Activated CD8-positive, alpha-beta memory T cell treated with anti-CD3 and anti-CD28 coated beads for 1 hour (primary cell): ENCODE measurements at regions not wholly inside any gene's neighbourhood (a gene's known extent, or its start where the extent isn't known, plus 50 kb on each side); places are given as distances from the start of the nearest gene placed in this dataset.
"Not testable (repeated sequence)": the region's sequence is repeated elsewhere in the genome, so short reads cannot be mapped to it uniquely, and the experiment has no call there.

ENCODE experiments used
- DNase-seq, 2 donors: peaks; one replicate each; pipeline ENCODE4 v3.0.0-alpha.2; 2020; ENCODE audit warnings: low read depth in 1 of 2; ENCODE audit errors: extremely low read depth in 1 of 2

DNA sequence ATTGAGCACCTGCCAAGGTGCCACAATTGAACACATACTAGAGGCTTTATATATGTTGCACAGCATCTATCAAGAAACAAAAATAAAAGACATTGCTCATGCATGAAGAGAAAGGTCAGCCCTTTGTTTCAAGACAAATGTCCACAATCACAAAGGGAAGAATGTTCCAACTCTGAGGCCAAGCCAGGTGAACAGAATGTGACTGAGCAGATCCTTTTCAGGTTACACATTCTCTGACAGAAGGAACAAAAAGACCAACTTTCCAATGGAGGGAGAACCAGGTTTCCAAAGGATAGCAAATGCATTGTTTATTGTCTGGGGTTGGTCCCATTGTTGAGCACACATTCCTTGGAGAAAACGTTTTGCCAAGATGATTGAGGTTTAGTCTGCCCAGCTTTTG lies 50.2 kb upstream of the FAM174B start:
- DNase-seq, result no peak

DNA sequence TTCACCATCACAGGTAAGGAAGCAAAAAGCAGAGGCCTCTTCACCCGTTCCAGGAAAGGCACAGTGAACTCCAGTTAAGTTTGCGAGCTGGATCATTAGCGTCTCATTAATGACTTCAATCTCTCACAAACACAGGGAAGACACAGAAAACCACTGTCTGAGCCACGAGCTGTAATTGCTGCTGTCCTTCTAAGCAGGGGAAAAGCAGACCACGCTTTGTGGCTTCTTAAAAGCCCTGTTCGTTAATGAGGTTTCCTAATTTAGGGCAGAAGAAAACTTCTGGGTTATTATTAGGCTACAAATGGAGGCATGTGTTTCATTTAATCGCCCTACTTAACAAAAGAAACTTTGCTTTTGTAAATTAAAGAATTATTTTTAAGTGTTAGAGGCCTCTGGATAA lies 50.6 kb upstream of the FAM174B start:
- DNase-seq, result no peak

- DNase-seq, result no peak
Observed at GRCh38 chr15:92707880-92708551, 52.4 kb upstream of the FAM174B start.

DNA sequence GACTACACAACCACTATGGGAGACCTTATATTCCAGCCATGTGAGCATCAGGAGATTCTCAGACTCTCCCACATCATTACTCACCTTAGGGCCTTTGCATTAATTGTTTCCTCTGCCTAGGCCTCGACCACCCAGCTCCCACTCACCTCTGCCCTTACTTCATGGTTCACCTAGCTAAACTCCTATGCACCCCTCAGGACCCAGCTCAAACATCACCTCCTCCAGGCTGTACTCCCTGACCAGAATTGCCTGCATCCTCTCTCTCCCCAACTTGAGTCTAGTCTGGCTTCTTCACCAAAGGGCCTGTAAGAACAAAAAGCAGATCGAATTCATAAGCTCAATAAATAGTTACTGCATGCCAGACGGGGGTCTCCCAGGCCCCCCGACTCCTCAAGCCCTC lies 53.1 kb upstream of the FAM174B start:
- no peak for DNase-seq

- DNase-seq, result no peak
Observed at GRCh38 chr15:92709110-92709790, 53.7 kb upstream of the FAM174B start.

DNA sequence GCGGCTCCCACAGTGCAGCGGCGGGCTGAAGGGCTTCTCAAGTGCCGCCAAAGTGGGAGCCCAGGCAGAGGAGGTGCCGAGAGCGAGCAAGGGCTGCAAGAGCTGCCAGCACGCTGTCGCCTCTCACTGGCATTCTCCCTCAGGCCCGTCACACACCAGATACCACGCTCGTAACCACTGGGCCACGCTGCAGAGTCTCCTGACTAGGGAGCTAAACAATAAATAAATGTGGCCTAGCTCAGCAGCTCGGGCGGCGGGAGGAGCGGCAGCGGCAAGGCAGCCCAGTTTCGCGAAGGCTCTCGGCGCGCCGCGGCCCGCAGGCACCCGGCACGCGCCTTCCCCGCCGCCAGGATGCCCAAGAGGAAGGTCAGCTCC lies 55.9 kb upstream of the FAM174B start:
- no peak for DNase-seq

GRCh38 chr15:92714077-92714476 lies 58.5 kb upstream of the FAM174B start:
- DNase-seq, result no peak

GRCh38 chr15:92714477-92715401 lies 59.2 kb upstream of the FAM174B start:
- DNase-seq, result peak; percentile 30 to 53

DNA sequence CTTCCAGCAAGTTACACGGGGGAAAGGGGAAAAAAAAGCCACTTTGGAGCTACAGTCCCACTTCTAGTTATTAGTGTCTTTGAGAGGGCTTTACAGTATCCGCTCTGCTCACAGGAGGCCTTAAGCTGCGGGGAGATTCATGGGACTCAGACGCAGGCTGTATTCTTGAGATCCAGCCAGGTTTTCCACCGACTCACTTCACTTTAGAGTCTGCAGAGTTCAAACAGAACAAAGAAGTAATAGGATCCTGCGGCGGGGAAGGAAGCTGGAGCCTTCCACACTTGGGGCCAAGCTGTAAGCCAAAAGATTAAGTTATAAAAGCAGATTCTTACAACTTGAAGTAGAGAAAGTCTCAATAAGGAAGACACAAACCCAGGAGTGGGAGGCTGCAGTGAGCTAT lies 60.2 kb upstream of the FAM174B start:
- DNase-seq, result no peak

DNA sequence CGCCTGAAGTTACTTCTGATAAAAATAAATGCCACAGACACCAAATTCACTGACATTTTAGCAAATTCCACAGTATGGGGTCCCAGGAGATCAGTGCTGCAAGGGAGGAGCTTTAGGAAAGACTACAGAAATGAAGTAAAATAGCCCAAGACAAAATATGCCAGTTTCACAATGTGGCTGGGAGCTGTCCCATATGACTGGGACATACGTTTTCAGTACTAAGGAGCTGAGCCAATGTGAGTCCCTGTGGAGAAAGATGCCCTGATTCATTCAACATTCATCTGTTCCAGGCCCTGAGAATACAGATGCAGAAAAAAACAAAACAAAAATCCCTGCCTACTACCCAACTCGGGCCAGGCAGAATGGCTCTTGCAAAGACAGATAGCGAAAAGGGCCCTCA lies 63.4 kb upstream of the FAM174B start:
- DNase-seq, result no peak

- DNase-seq, result no peak
Observed at GRCh38 chr15:92724144-92724543, 68.6 kb upstream of the FAM174B start.

- DNase-seq, result no peak
Observed at GRCh38 chr15:92725171-92725570, 69.6 kb upstream of the FAM174B start.

DNA sequence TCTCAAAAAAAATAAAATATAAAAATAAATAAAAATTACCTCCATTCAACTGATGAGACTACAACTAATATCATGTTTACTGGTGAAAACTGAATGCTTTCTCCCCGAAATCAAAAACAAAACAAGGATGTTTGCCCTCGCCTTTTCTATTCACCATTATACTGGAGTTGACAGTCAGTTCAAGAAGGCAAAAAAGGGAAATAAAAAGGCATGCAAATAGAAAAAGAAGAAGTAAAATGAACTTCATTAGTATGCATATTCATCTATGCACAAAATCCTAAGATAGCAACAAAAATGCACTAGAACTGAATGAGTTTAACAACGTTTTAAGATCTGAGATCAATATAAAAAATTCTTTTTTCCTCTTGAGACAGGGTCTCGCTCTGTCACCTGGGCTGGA lies 72.7 kb upstream of the FAM174B start:
- DNase-seq, result no peak

GRCh38 chr15:92733090-92733933 lies 77.7 kb upstream of the FAM174B start:
- DNase-seq, result no peak

GRCh38 chr15:92733934-92734521 lies 78.5 kb upstream of the FAM174B start:
- DNase-seq, result peak in 1 of 2 donors; percentile 3

DNA sequence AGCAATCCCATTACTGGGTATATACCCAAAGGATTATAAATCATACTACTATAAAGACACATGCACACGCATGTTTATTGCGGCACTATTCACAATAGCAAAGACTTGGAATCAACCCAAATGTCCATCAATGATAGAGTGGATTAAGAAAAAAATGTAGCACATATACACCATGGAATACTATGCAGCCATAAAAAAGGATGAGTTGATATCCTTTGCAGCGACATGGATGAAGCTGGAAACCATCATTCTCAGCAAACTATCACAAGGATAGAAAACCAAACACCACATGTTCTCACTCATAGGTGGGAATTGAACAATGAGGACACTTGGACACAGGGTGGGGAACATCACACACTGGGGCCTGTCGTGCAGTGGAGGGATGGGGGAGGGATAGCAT lies 83.7 kb upstream of the FAM174B start:
- not testable (repeated sequence) for DNase-seq

DNA sequence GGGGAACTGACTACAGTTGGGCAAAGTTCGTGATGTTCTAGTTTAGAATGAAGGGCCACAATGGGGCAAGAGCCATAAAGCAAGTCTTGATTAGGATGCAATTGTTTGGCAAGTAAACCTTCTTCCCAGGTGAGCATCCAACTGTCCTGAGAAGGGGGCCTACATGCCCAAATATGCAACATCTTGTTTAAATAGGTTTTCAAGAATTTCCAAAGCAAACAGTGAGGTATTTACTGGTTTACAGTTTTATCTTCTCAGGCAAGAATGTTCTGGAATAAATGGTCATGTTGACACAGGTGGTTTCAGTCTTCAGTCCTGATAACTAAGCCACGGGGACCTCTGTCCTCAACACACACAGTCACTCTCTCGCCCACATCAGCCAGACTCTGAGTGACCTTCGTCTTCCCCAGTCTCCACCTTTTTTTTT lies 90.3 kb upstream of the FAM174B start:
- no peak for DNase-seq

DNA sequence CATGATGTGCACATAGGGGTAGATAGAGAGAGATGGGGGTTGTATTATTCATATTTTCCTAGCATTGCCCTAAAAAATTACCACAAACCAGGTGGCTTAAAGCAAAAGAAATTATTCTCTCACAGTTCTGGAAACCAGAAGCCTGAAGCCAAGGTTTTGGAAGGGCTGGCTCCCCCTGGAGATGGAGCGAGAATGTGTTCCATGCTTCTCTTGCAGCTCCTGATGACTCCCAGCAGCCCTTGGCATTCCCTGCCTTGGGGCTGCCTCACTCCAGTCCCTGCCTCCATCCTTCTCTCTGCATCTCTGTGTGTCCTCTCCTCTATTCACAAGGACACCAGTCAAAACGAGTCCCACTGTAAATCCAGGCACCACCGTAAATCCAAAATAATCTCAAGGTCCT lies 91.5 kb upstream of the FAM174B start:
- DNase-seq, result no peak

DNA sequence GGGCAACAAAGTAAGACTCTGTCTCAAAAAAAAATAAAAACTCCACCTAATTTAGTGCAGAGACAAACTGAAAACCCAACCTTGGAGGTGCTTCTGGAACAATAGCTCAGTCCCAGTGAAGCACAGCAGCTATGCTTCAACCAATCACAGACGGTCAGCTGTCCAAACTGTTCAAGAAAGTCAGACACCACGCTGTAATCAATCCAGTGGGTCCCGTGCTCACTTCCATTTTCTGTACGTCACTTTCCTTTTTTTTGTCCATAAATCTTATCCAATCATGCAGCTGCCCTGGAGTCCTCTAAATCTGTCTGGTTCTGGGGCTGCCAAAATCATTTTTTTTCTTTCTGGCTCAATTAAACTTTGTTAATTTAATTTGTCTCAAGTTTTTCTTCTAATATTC lies 93.6 kb upstream of the FAM174B start:
- DNase-seq, result no peak

- DNase-seq, result no peak
Observed at GRCh38 chr15:92749946-92750345, 94.4 kb upstream of the FAM174B start.
